ENCODE measurements at regions not wholly inside any gene's neighbourhood (a gene's known extent, or its start where the extent isn't known, plus 50 kb on each side); places are given as distances from the start of the nearest gene placed in this dataset.

GRCh38 chr18:39638224-39638623 is 2072.6 kb upstream of the CELF4 start:
- no peak for TF ChIP-seq CTCF (IDR thresholded peaks at IDR 0.05)
- no peak for TF ChIP-seq EP300 (IDR thresholded peaks at IDR 0.05; ENCODE audit: low read depth)
